ENCODE measurements at regions not wholly inside any gene's neighbourhood (a gene's known extent, or its start where the extent isn't known, plus 50 kb on each side); places are given as distances from the start of the nearest gene placed in this dataset.

DNA sequence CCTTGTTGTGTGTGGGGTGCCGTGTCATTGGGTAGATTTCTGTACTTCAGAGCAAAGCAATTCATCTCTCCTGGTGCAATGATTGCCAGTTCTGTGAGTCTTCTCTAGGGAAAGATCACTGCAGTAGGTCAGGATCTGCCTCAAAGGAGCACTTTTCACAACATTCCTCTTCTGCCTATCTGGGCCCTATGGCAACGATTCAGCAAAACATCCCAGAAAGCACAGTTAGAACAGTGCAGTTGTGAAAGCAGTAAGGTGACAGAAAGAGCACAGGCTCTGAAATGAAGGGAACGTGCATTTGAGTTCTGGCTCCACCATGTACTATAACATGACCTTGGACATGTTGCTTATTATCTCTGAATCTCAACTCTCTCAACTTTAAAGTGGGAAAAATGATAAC, 178.5 kb upstream of the N4BP1 start (continued):
- no peak for TF ChIP-seq MXI1 (IDR thresholded peaks at IDR 0.05; ENCODE audit: low read depth, low read length)
- no peak for TF ChIP-seq SMC3 (IDR thresholded peaks at IDR 0.05; ENCODE audit: low read depth, low read length)
- TF ChIP-seq, protein P1, sequence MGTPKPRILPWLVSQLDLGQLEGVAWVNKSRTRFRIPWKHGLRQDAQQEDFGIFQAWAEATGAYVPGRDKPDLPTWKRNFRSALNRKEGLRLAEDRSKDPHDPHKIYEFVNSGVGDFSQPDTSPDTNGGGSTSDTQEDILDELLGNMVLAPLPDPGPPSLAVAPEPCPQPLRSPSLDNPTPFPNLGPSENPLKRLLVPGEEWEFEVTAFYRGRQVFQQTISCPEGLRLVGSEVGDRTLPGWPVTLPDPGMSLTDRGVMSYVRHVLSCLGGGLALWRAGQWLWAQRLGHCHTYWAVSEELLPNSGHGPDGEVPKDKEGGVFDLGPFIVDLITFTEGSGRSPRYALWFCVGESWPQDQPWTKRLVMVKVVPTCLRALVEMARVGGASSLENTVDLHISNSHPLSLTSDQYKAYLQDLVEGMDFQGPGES (IDR thresholded peaks at IDR 0.05; ENCODE audit: low read depth, low read length) = no peak
- TF ChIP-seq, protein P2, sequence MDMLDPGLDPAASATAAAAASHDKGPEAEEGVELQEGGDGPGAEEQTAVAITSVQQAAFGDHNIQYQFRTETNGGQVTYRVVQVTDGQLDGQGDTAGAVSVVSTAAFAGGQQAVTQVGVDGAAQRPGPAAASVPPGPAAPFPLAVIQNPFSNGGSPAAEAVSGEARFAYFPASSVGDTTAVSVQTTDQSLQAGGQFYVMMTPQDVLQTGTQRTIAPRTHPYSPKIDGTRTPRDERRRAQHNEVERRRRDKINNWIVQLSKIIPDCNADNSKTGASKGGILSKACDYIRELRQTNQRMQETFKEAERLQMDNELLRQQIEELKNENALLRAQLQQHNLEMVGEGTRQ (IDR thresholded peaks at IDR 0.05; ENCODE audit: borderline replicate concordance, low read depth, low read length) = no peak
- no peak for TF ChIP-seq EP300 (IDR thresholded peaks at IDR 0.05; ENCODE audit: borderline replicate concordance in 1 of 2, low read depth in 1 of 2, low read length in 1 of 2)
- TF ChIP-seq, protein P3, sequence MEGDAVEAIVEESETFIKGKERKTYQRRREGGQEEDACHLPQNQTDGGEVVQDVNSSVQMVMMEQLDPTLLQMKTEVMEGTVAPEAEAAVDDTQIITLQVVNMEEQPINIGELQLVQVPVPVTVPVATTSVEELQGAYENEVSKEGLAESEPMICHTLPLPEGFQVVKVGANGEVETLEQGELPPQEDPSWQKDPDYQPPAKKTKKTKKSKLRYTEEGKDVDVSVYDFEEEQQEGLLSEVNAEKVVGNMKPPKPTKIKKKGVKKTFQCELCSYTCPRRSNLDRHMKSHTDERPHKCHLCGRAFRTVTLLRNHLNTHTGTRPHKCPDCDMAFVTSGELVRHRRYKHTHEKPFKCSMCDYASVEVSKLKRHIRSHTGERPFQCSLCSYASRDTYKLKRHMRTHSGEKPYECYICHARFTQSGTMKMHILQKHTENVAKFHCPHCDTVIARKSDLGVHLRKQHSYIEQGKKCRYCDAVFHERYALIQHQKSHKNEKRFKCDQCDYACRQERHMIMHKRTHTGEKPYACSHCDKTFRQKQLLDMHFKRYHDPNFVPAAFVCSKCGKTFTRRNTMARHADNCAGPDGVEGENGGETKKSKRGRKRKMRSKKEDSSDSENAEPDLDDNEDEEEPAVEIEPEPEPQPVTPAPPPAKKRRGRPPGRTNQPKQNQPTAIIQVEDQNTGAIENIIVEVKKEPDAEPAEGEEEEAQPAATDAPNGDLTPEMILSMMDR (IDR thresholded peaks at IDR 0.05) = no peak
- TF ChIP-seq, protein P4, sequence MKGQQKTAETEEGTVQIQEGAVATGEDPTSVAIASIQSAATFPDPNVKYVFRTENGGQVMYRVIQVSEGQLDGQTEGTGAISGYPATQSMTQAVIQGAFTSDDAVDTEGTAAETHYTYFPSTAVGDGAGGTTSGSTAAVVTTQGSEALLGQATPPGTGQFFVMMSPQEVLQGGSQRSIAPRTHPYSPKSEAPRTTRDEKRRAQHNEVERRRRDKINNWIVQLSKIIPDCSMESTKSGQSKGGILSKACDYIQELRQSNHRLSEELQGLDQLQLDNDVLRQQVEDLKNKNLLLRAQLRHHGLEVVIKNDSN (IDR thresholded peaks at IDR 0.05; ENCODE audit: borderline replicate concordance, low read depth) = no peak
- TF ChIP-seq EZH2phosphoT487 (IDR thresholded peaks at IDR 0.05; ENCODE audit: borderline replicate concordance, low read depth) = no peak
- TF ChIP-seq YY1 (IDR thresholded peaks at IDR 0.05; ENCODE audit: low read depth) = no peak

DNA sequence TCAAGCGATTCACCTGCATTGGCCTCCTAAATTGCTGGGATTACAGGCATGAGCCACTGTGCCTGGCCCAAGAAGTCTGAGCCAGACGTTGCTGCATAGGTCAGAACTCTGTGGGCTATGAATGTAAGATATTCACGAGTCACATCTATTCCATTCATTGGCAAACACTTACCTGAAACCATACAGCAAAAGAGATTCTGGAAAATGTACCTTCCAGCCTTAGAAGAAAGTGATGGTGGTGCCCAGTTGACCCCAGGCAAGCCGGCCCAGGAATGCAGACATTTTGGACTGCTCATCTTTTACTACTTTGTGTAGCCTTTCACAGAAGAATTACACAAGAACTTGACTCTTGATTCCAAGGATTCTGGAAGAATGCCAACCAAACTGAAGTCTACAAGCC, 135.6 kb upstream of the N4BP1 start:
- ChIA-PET CTCF (no interaction called here), POLR2A (no interaction called here)
- TF ChIP-seq, protein P5, sequence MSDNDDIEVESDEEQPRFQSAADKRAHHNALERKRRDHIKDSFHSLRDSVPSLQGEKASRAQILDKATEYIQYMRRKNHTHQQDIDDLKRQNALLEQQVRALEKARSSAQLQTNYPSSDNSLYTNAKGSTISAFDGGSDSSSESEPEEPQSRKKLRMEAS (IDR thresholded peaks at IDR 0.05; ENCODE audit: low read depth) = no peak
- TF ChIP-seq RCOR1 (IDR thresholded peaks at IDR 0.05; ENCODE audit: low read length) (no peak), SIN3A (IDR thresholded peaks at IDR 0.05; ENCODE audit: borderline replicate concordance, low read depth, low read length) (no peak), TAF1 (IDR thresholded peaks at IDR 0.05; ENCODE audit: borderline replicate concordance, low read depth, low read length) (no peak), POLR2AphosphoS5 (IDR thresholded peaks at IDR 0.05; ENCODE audit: low read depth, low read length) (no peak), NRF1 (IDR thresholded peaks at IDR 0.05; ENCODE audit: low read depth, low read length) (no peak), YY1 (IDR thresholded peaks at IDR 0.05; ENCODE audit: low read depth) (no peak), ELF1 (IDR thresholded peaks at IDR 0.05) (no peak), FOXJ3 (CRISPR knock-in tag; IDR thresholded peaks at IDR 0.05) (no peak)
- TF ChIP-seq, protein P4 (IDR thresholded peaks at IDR 0.05; ENCODE audit: borderline replicate concordance, low read depth) = no peak
- TF ChIP-seq, protein P6, sequence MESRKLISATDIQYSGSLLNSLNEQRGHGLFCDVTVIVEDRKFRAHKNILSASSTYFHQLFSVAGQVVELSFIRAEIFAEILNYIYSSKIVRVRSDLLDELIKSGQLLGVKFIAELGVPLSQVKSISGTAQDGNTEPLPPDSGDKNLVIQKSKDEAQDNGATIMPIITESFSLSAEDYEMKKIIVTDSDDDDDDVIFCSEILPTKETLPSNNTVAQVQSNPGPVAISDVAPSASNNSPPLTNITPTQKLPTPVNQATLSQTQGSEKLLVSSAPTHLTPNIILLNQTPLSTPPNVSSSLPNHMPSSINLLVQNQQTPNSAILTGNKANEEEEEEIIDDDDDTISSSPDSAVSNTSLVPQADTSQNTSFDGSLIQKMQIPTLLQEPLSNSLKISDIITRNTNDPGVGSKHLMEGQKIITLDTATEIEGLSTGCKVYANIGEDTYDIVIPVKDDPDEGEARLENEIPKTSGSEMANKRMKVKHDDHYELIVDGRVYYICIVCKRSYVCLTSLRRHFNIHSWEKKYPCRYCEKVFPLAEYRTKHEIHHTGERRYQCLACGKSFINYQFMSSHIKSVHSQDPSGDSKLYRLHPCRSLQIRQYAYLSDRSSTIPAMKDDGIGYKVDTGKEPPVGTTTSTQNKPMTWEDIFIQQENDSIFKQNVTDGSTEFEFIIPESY (IDR thresholded peaks at IDR 0.05; ENCODE audit: borderline replicate concordance, low read depth) = no peak
- TF ChIP-seq, protein P2 (IDR thresholded peaks at IDR 0.05; ENCODE audit: borderline replicate concordance, low read depth, low read length) = no peak
- no peaks in the 10 kb centered on the region for H3K79me2 ChIP-seq (ENCODE audit: insufficient read depth)
- H4K20me1 ChIP-seq (ENCODE audit: insufficient read depth) = no peaks in the 10 kb centered on the region
- H3K4me1 ChIP-seq (ENCODE audit: control insufficient read depth in 1 of 2, insufficient read depth in 2 of 2, low read depth in 1 of 2, low read length in 1 of 2) = no peaks in the 10 kb centered on the region
- no peak overlapping the region for H2AFZ ChIP-seq (ENCODE audit: low read depth)
- H3F3A ChIP-seq (replicated peaks; ENCODE audit: insufficient read depth) = no peaks in the 10 kb centered on the region
- no peak overlapping the region for H3K4me2 ChIP-seq
- H3K27me3 ChIP-seq (ENCODE audit: insufficient read depth) = no peaks in the 10 kb centered on the region
- no peak overlapping the region for H3K9ac ChIP-seq
- no peaks in the 10 kb centered on the region for H3K9me2 ChIP-seq
- DNase-seq = no peak
- no peak overlapping the region for H3K4me3 ChIP-seq (ENCODE audit: low read depth in 2 of 2, low read length in 1 of 2)
- H3K9me3 ChIP-seq = no peaks in the 10 kb centered on the region
- no peaks in the 10 kb centered on the region for H3K36me3 ChIP-seq (replicated peaks in 1 of 2; ENCODE audit: control insufficient read depth in 1 of 2, insufficient read depth in 2 of 2, low read length in 1 of 2)
- no peak overlapping the region for H3K27ac ChIP-seq (ENCODE audit: low read depth in 2 of 2, low read length in 1 of 2)
- WGBS (ENCODE audit: low lambda C conversion rate) = 4% methylated on average over 4 of the region's 4 CpGs
